Fibroblast of mammary gland (primary cell): ENCODE measurements at regions not wholly inside any gene's neighbourhood (a gene's known extent, or its start where the extent isn't known, plus 50 kb on each side); places are given as distances from the start of the nearest gene placed in this dataset.

Source experiments
- DNase-seq: peaks from one replicate; pipeline ENCODE4 v3.0.0-alpha.2; 2010; ENCODE audit warnings: low read depth
- H3K4me3 ChIP-seq: 2 replicates; pipeline ENCODE4 v1.5.1; 2011; ENCODE audit warnings: low read depth, mild to moderate bottlenecking, low read length, moderate library complexity; ENCODE audit not compliant: control insufficient read depth
- CTCF ChIP-seq: conservative IDR thresholded peaks from 2 replicates; pipeline ENCODE4 v1.5.1; 2011; ENCODE audit warnings: low read depth, low read length, inconsistent platforms; ENCODE audit not compliant: control insufficient read depth, insufficient read depth

- TF ChIP-seq CTCF: no peak
- DNase-seq: no peak
- no peak overlapping the region for H3K4me3 ChIP-seq
Measured at GRCh38 chr7:68425377-68425776, 1172.9 kb upstream of the AUTS2 start.

- DNase-seq: no peak
- H3K4me3 ChIP-seq: no peak overlapping the region
- TF ChIP-seq CTCF: no peak
Measured at GRCh38 chr7:68429411-68430117, 1168.7 kb upstream of the AUTS2 start.

GRCh38 chr7:68432585-68432984 is 1165.7 kb upstream of the AUTS2 start:
- H3K4me3 ChIP-seq: no peak overlapping the region
- no peak for DNase-seq
- TF ChIP-seq CTCF: no peak

- DNase-seq: no peak
- TF ChIP-seq CTCF: no peak
- no peak overlapping the region for H3K4me3 ChIP-seq
Measured at GRCh38 chr7:68433462-68434070, 1164.7 kb upstream of the AUTS2 start.

GRCh38 chr7:68434857-68435256 is 1163.4 kb upstream of the AUTS2 start:
- no peak overlapping the region for H3K4me3 ChIP-seq
- TF ChIP-seq CTCF: no peak
- no peak for DNase-seq

- TF ChIP-seq CTCF: no peak
- no peak overlapping the region for H3K4me3 ChIP-seq
- no peak for DNase-seq
Measured at GRCh38 chr7:68438016-68438415, 1160.3 kb upstream of the AUTS2 start.
